ENCODE measurements at regions not wholly inside any gene's neighbourhood (a gene's known extent, or its start where the extent isn't known, plus 50 kb on each side); places are given as distances from the start of the nearest gene placed in this dataset.

GRCh38 chr12:105948331-105948730 lies 190.4 kb downstream of the NUAK1 start:
- WGBS (ENCODE audit: extremely low coverage, insufficient coverage, insufficient read length): no CpG with 5 or more reads among the region's 4 CpGs

GRCh38 chr12:105949391-105949790 lies 189.4 kb downstream of the NUAK1 start:
- no peak overlapping the region for H4K8ac ChIP-seq (ENCODE audit: low read depth, low read length)
- H2AFZ ChIP-seq (ENCODE audit: insufficient read depth, low read length, poor library complexity): no peak overlapping the region
- no peaks in the 10 kb centered on the region for H3K79me1 ChIP-seq (ENCODE audit: low read length)
- H4K91ac ChIP-seq (ENCODE audit: low read depth, low read length): no peak overlapping the region
- H3K79me2 ChIP-seq (ENCODE audit: control insufficient read depth, insufficient read depth, low read length, poor library complexity): no peaks in the 10 kb centered on the region
- H3K23ac ChIP-seq (ENCODE audit: low read length): no peak overlapping the region
- H3K4me1 ChIP-seq (ENCODE audit: control insufficient read depth in 1 of 2, insufficient read depth in 2 of 2, low read length in 2 of 2): peaks cover 0 to 3% of the 10 kb centered on the region in 2 experiments
- no peak overlapping the region for H2AK5ac ChIP-seq (ENCODE audit: low read length)
- H3K18ac ChIP-seq (ENCODE audit: low read length): no peak overlapping the region
- H3K14ac ChIP-seq (ENCODE audit: low read length): no peak overlapping the region
- no peaks in the 10 kb centered on the region for H3K9me3 ChIP-seq (ENCODE audit: insufficient read depth, low read depth, low read length)
- no peak overlapping the region for H3K9ac ChIP-seq (ENCODE audit: low read length)
- no peak overlapping the region for H2BK5ac ChIP-seq (ENCODE audit: low read depth, low read length, poor library complexity)
- no peaks in the 10 kb centered on the region for H3K36me3 ChIP-seq (ENCODE audit: control insufficient read depth in 1 of 2, insufficient read depth in 2 of 2, low read length in 2 of 2)
- no peak overlapping the region for H3K4me3 ChIP-seq (ENCODE audit: low read depth, low read length)
- H3K27ac ChIP-seq (ENCODE audit: low read depth, low read length): no peak overlapping the region
- no peak overlapping the region for H2BK12ac ChIP-seq (ENCODE audit: low read length)
- peak in 1 of 2 donors; percentile 41 for DNase-seq
- no peak overlapping the region for H2BK120ac ChIP-seq (ENCODE audit: insufficient read depth, low read length, poor library complexity)
- H3K27me3 ChIP-seq (ENCODE audit: insufficient read depth, low read length): no peaks in the 10 kb centered on the region
- H4K12ac ChIP-seq (ENCODE audit: low read depth, low read length): no peak overlapping the region
- no peak overlapping the region for H3K4me2 ChIP-seq (ENCODE audit: low read length)
- H3K4ac ChIP-seq (ENCODE audit: low read depth, low read length): no peak overlapping the region

More at GRCh38 chr12:105948331-105948730, 190.4 kb downstream of the NUAK1 start:
- H3K9me3 ChIP-seq (ENCODE audit: insufficient read depth, low read depth, low read length): no peaks in the 10 kb centered on the region
- no peak for DNase-seq
- no peak overlapping the region for H3K4me3 ChIP-seq (ENCODE audit: low read depth, low read length)
- H3K79me1 ChIP-seq (ENCODE audit: low read length): no peaks in the 10 kb centered on the region
- H2BK5ac ChIP-seq (ENCODE audit: low read depth, low read length, poor library complexity): no peak overlapping the region
- H3K4me1 ChIP-seq (ENCODE audit: control insufficient read depth in 1 of 2, insufficient read depth in 2 of 2, low read length in 2 of 2): peaks cover 0 to 3% of the 10 kb centered on the region in 2 experiments
- no peak overlapping the region for H3K14ac ChIP-seq (ENCODE audit: low read length)
- no peak overlapping the region for H3K27ac ChIP-seq (ENCODE audit: low read depth, low read length)
- no peak overlapping the region for H3K23ac ChIP-seq (ENCODE audit: low read length)
- no peak overlapping the region for H3K18ac ChIP-seq (ENCODE audit: low read length)
- no peak overlapping the region for H3K4me2 ChIP-seq (ENCODE audit: low read length)
- no peak overlapping the region for H3K9ac ChIP-seq (ENCODE audit: low read length)
- no peaks in the 10 kb centered on the region for H3K36me3 ChIP-seq (ENCODE audit: control insufficient read depth in 1 of 2, insufficient read depth in 2 of 2, low read length in 2 of 2)
- H3K27me3 ChIP-seq (ENCODE audit: insufficient read depth, low read length): no peaks in the 10 kb centered on the region
- H4K12ac ChIP-seq (ENCODE audit: low read depth, low read length): no peak overlapping the region
- H4K8ac ChIP-seq (ENCODE audit: low read depth, low read length): no peak overlapping the region
- no peaks in the 10 kb centered on the region for H3K79me2 ChIP-seq (ENCODE audit: control insufficient read depth, insufficient read depth, low read length, poor library complexity)
- no peak overlapping the region for H2AFZ ChIP-seq (ENCODE audit: insufficient read depth, low read length, poor library complexity)
- H2BK120ac ChIP-seq (ENCODE audit: insufficient read depth, low read length, poor library complexity): no peak overlapping the region
- no peak overlapping the region for H2AK5ac ChIP-seq (ENCODE audit: low read length)
- H4K91ac ChIP-seq (ENCODE audit: low read depth, low read length): no peak overlapping the region
- H2BK12ac ChIP-seq (ENCODE audit: low read length): no peak overlapping the region
- H3K4ac ChIP-seq (ENCODE audit: low read depth, low read length): no peak overlapping the region

DNA sequence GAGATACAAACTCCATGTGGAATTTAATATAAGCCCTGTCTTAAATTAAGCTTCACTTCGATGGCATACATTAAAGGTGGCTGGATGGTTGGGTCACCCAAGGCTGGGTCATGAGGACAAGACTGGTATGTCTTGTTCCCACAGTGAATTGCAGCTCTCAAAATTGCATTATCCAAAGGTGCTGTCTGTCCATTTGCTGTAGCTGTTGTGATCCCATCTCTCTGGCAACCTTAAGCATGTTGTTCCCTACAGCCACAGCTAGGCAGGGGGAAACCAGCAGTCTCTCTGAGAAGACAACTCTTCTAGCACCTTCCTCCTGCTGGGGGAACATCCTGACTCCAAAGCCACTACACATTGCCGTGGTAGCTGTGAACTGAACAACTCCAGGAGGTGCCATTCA lies 187.0 kb downstream of the NUAK1 start:
- Histone ChIP-seq H3K9me3 (ENCODE audit: insufficient read depth, low read depth, low read length) (no peaks in the 10 kb centered on the region), H2BK120ac (ENCODE audit: insufficient read depth, low read length, poor library complexity) (no peak overlapping the region), H3K79me2 (ENCODE audit: control insufficient read depth, insufficient read depth, low read length, poor library complexity) (no peaks in the 10 kb centered on the region), H4K91ac (ENCODE audit: low read depth, low read length) (no peak overlapping the region), H2BK12ac (ENCODE audit: low read length) (no peak overlapping the region), H3K4me1 (ENCODE audit: control insufficient read depth in 1 of 2, insufficient read depth in 2 of 2, low read length in 2 of 2) (no peaks in the 10 kb centered on the region), H3K14ac (ENCODE audit: low read length) (no peak overlapping the region), H3K27me3 (ENCODE audit: insufficient read depth, low read length) (no peaks in the 10 kb centered on the region), H3K9ac (ENCODE audit: low read length) (no peak overlapping the region), H3K4me2 (ENCODE audit: low read length) (no peak overlapping the region), H3K4me3 (ENCODE audit: low read depth, low read length) (no peak overlapping the region), H3K23ac (ENCODE audit: low read length) (no peak overlapping the region), H4K12ac (ENCODE audit: low read depth, low read length) (no peak overlapping the region), H3K79me1 (ENCODE audit: low read length) (peaks cover 3% of the 10 kb centered on the region), H2AFZ (ENCODE audit: insufficient read depth, low read length, poor library complexity) (no peak overlapping the region), H3K18ac (ENCODE audit: low read length) (no peak overlapping the region), H3K36me3 (ENCODE audit: control insufficient read depth in 1 of 2, insufficient read depth in 2 of 2, low read length in 2 of 2) (no peaks in the 10 kb centered on the region), H2AK5ac (ENCODE audit: low read length) (no peak overlapping the region), H3K4ac (ENCODE audit: low read depth, low read length) (no peak overlapping the region), H4K8ac (ENCODE audit: low read depth, low read length) (no peak overlapping the region), H3K27ac (ENCODE audit: low read depth, low read length) (no peak overlapping the region), H2BK5ac (ENCODE audit: low read depth, low read length, poor library complexity) (no peak overlapping the region)
- no CpG with 5 or more reads among the region's 2 CpGs for WGBS (ENCODE audit: extremely low coverage, insufficient coverage, insufficient read length)
- no peak for DNase-seq

GRCh38 chr12:105954951-105955931 lies 183.5 kb downstream of the NUAK1 start:
- Histone ChIP-seq H3K27ac (ENCODE audit: low read depth, low read length) (no peak overlapping the region), H3K14ac (ENCODE audit: low read length) (no peak overlapping the region), H3K79me1 (ENCODE audit: low read length) (peaks cover 6% of the 10 kb centered on the region), H3K9me3 (ENCODE audit: insufficient read depth, low read depth, low read length) (no peaks in the 10 kb centered on the region), H3K4me1 (ENCODE audit: control insufficient read depth in 1 of 2, insufficient read depth in 2 of 2, low read length in 2 of 2) (peaks cover 3% of the 10 kb centered on the region in 2 experiments), H3K36me3 (ENCODE audit: control insufficient read depth in 1 of 2, insufficient read depth in 2 of 2, low read length in 2 of 2) (no peaks in the 10 kb centered on the region), H2BK5ac (ENCODE audit: low read depth, low read length, poor library complexity) (peak overlapping the region; percentile 42), H3K79me2 (ENCODE audit: control insufficient read depth, insufficient read depth, low read length, poor library complexity) (no peaks in the 10 kb centered on the region), H4K12ac (ENCODE audit: low read depth, low read length) (no peak overlapping the region), H4K8ac (ENCODE audit: low read depth, low read length) (no peak overlapping the region), H2BK120ac (ENCODE audit: insufficient read depth, low read length, poor library complexity) (no peak overlapping the region), H3K23ac (ENCODE audit: low read length) (no peak overlapping the region), H3K9ac (ENCODE audit: low read length) (no peak overlapping the region), H4K91ac (ENCODE audit: low read depth, low read length) (peak overlapping the region; percentile 19), H2BK12ac (ENCODE audit: low read length) (peak overlapping the region; percentile 77), H3K27me3 (ENCODE audit: insufficient read depth, low read length) (no peaks in the 10 kb centered on the region), H3K4me3 (ENCODE audit: low read depth, low read length) (no peak overlapping the region), H2AFZ (ENCODE audit: insufficient read depth, low read length, poor library complexity) (no peak overlapping the region), H2AK5ac (ENCODE audit: low read length) (peak overlapping the region; percentile 30), H3K4ac (ENCODE audit: low read depth, low read length) (no peak overlapping the region), H3K18ac (ENCODE audit: low read length) (no peak overlapping the region), H3K4me2 (ENCODE audit: low read length) (no peak overlapping the region)
- no CpG with 5 or more reads among the region's 7 CpGs for WGBS (ENCODE audit: extremely low coverage, insufficient coverage, insufficient read length)
- peak; percentile 47 to 69 for DNase-seq
